Natural killer cell (primary cell): ENCODE measurements at regions not wholly inside any gene's neighbourhood (a gene's known extent, or its start where the extent isn't known, plus 50 kb on each side); places are given as distances from the start of the nearest gene placed in this dataset.
"Not testable (repeated sequence)": the region's sequence is repeated elsewhere in the genome, so short reads cannot be mapped to it uniquely, and the experiment has no call there.

Experiments used
- ATAC-seq, 3 donors: fragments of 150-1000 bp in 2 of 3; fragments of 200-7000 bp in 1 of 3; cut with Tn5 transposase; 1 replicate in 1 of 3; 2 replicates in 2 of 3; pipeline ENCODE4 v1.10.0; 2021; ENCODE audit warnings: mild to moderate bottlenecking in 2 of 3, moderate library complexity in 2 of 3
- DNase-seq, 2 donors: peaks; one replicate each; pipeline versions ENCODE4 v3.0.0 to v3.0.0-alpha.2; 2013 to 2021; ENCODE audit warnings: mixed read lengths in 1 of 2
- H3K27ac ChIP-seq: one replicate; pipeline ENCODE4 v1.5.1; 2013; ENCODE audit warnings: mild to moderate bottlenecking, low read length
- H3K27me3 ChIP-seq: one replicate; pipeline ENCODE4 v1.6.1; 2013; ENCODE audit warnings: low read length; ENCODE audit not compliant: control insufficient read depth, insufficient read depth
- H3K36me3 ChIP-seq: one replicate; pipeline ENCODE4 v1.6.1; 2013; ENCODE audit warnings: low read length; ENCODE audit not compliant: control insufficient read depth, insufficient read depth
- H3K4me1 ChIP-seq: one replicate; pipeline ENCODE4 v1.6.1; 2013; ENCODE audit warnings: low read length; ENCODE audit not compliant: control insufficient read depth, insufficient read depth
- H3K4me3 ChIP-seq: one replicate; pipeline ENCODE4 v1.5.1; 2013; ENCODE audit warnings: low read length
- H3K9me3 ChIP-seq: one replicate; pipeline ENCODE4 v1.6.1; 2013; ENCODE audit warnings: low read length; ENCODE audit not compliant: control insufficient read depth, insufficient read depth
- H3K27ac Mint-ChIP-seq, 2 donors: one replicate each; pipeline ENCODE4 v1.8.0; 2022; ENCODE audit warnings: mild to moderate bottlenecking in 2 of 2, mixed read lengths in 2 of 2, moderate library complexity in 1 of 2
- H3K27me3 Mint-ChIP-seq, 2 donors: one replicate each; pipeline ENCODE4 v1.8.0; 2022; ENCODE audit warnings: low read depth in 2 of 2, mixed read lengths in 2 of 2
- H3K36me3 Mint-ChIP-seq: one replicate; pipeline ENCODE4 v1.8.0; 2022; ENCODE audit warnings: mixed read lengths
- H3K4me1 Mint-ChIP-seq, 2 donors: one replicate each; pipeline ENCODE4 v1.8.0; 2022; ENCODE audit warnings: mixed read lengths in 2 of 2
- H3K4me3 Mint-ChIP-seq: one replicate; pipeline ENCODE4 v1.8.0; 2022; ENCODE audit warnings: mild to moderate bottlenecking, moderate library complexity, mixed read lengths
- H3K9me3 Mint-ChIP-seq, 2 donors: one replicate each; pipeline ENCODE4 v1.8.0; 2022; ENCODE audit warnings: mixed read lengths in 2 of 2
- WGBS: methylation state at CpG from one replicate; pipeline ENCODE4 v1.1.7; 2013; ENCODE audit warnings: missing lambda C conversion rate; ENCODE audit not compliant: insufficient coverage; 5-methylcytosine and 5-hydroxymethylcytosine counted together
- intact Hi-C: fragments of 100-400 bp; cut with micrococcal nuclease; formaldehyde crosslinking; loops from one replicate; pipeline ENCODE4 v1.14.2; 2022
- TF ChIP-seq, protein P1 (sequence below): fragments of 200-600 bp; IDR thresholded peaks from one replicate; pipeline ENCODE4 v1.8.0; 2022; ENCODE audit warnings: antibody characterized with exemption

DNA sequence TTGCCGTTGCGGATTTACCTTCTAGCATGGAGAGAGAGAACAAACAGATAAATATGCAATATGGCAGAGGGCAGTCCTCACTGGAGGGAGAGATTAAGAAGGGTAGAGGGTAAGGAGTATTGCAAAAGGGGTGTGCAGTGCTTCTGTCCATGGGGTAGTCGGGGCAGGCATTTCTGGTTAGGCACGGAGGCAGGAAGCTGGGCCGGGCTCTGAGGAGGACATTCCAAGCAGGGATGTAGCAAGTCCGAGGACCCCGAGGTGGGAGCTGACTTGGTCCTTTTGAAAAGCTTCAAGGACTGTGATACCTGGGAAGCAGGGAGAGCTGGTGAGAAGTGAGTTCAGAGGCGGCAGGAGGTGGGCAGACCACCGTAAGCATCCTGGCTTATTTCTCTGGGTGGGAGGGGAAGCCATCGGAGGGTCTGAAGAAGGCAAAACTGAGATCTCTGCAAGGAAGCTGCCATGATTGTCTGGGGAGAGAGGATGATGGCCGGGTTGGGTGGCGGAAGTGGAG, 214.9 kb downstream of the FGF9 start:
- Histone ChIP-seq H3K27ac (no peak overlapping the region), H3K9me3 (no peaks in the 10 kb centered on the region), H3K4me3 (no peak overlapping the region), H3K4me1 (no peaks in the 10 kb centered on the region), H3K36me3 (no peaks in the 10 kb centered on the region), H3K27me3 (no peaks in the 10 kb centered on the region)
- peaks cover 20 to 22% of the 10 kb centered on the region in 2 donors for H3K27me3 Mint-ChIP-seq
- no peaks in the 10 kb centered on the region for H3K9me3 Mint-ChIP-seq
- H3K4me1 Mint-ChIP-seq: no peaks in the 10 kb centered on the region
- H3K36me3 Mint-ChIP-seq: no peaks in the 10 kb centered on the region
- 94% methylated on average over 12 of the region's 12 CpGs for WGBS
- intact Hi-C loops: no loop called here
- TF ChIP-seq, protein P1, sequence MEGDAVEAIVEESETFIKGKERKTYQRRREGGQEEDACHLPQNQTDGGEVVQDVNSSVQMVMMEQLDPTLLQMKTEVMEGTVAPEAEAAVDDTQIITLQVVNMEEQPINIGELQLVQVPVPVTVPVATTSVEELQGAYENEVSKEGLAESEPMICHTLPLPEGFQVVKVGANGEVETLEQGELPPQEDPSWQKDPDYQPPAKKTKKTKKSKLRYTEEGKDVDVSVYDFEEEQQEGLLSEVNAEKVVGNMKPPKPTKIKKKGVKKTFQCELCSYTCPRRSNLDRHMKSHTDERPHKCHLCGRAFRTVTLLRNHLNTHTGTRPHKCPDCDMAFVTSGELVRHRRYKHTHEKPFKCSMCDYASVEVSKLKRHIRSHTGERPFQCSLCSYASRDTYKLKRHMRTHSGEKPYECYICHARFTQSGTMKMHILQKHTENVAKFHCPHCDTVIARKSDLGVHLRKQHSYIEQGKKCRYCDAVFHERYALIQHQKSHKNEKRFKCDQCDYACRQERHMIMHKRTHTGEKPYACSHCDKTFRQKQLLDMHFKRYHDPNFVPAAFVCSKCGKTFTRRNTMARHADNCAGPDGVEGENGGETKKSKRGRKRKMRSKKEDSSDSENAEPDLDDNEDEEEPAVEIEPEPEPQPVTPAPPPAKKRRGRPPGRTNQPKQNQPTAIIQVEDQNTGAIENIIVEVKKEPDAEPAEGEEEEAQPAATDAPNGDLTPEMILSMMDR: no peak
- DNase-seq: no peak
- H3K4me3 Mint-ChIP-seq: no peak overlapping the region
- no peak for ATAC-seq
- no peak overlapping the region for H3K27ac Mint-ChIP-seq

DNA sequence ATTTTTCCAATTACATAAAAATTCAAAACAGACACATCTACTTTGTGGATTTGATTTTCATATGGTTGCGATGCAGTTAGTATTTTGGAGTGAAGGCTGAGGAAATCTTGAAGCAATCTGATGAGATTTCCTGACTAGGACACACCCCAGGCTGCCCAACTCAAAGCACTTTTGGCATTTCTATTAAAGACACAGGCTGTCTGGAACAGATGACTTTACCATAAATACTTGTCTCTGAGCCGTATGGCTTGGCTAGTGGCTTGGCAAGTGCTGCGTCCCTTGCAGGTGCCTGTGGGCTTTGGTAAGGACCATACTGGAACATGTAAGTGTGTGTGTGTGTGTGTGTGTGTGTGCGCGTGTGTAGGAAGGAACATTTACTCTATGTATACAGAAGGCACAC, 218.8 kb downstream of the FGF9 start:
- Histone ChIP-seq H3K4me1 (no peaks in the 10 kb centered on the region), H3K27ac (no peak overlapping the region), H3K27me3 (no peaks in the 10 kb centered on the region), H3K4me3 (no peak overlapping the region), H3K36me3 (no peaks in the 10 kb centered on the region), H3K9me3 (no peaks in the 10 kb centered on the region)
- ATAC-seq (no peak), DNase-seq (no peak)
- intact Hi-C loops: no loop called here
- TF ChIP-seq, protein P1: no peak
- H3K4me1 Mint-ChIP-seq: no peaks in the 10 kb centered on the region
- WGBS: 92% methylated on average over 3 of the region's 5 CpGs
- H3K27ac Mint-ChIP-seq: no peak overlapping the region
- H3K27me3 Mint-ChIP-seq: peaks cover 13 to 16% of the 10 kb centered on the region in 2 donors
- no peak overlapping the region for H3K4me3 Mint-ChIP-seq
- no peaks in the 10 kb centered on the region for H3K9me3 Mint-ChIP-seq
- H3K36me3 Mint-ChIP-seq: no peaks in the 10 kb centered on the region

DNA sequence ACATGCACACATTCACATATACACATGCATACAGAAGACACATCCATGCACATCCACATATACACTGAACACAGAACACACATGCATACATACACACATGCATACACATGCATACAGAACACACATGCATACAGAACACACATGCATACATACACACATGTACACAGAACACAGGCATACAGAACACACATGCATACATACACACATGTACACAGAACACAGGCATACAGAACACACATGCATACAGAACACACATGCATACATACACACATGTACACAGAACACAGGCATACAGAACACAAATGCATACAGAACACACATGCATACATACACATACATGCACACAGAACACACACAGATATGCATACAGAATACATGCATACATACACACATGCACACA, 219.3 kb downstream of the FGF9 start:
- H3K9me3 Mint-ChIP-seq, H3K27ac ChIP-seq, ATAC-seq, H3K27me3 ChIP-seq, H3K36me3 ChIP-seq, DNase-seq, H3K4me3 ChIP-seq, H3K9me3 ChIP-seq, H3K4me3 Mint-ChIP-seq, H3K4me1 Mint-ChIP-seq, H3K36me3 Mint-ChIP-seq, intact Hi-C loops, H3K27ac Mint-ChIP-seq, H3K4me1 ChIP-seq: not testable (repeated sequence)
- peaks cover 16 to 17% of the 10 kb centered on the region in 2 donors for H3K27me3 Mint-ChIP-seq

DNA sequence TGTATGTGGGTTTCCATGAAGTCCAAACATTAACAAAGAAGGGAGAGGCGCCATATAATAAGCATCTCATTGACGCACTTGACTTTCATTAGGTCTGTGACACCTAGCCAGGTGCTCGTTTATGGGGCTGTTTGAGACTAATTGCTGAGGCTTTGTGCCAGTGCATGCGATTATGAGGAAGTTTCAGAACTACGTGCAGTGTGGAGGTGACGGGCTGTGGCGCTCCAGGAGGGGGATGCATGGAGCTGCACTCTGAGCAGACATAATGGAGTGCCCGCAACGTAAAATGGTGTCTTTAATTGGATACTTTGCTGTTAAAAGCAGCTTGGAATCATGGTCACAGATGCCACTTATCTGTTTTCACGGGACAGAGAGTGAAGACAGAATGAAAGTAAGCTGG, 223.2 kb downstream of the FGF9 start:
- peaks cover 5 to 13% of the 10 kb centered on the region in 2 donors for H3K27me3 Mint-ChIP-seq
- DNase-seq (no peak), ATAC-seq (no peak)
- H3K4me3 Mint-ChIP-seq: no peak overlapping the region
- Histone ChIP-seq H3K36me3 (no peaks in the 10 kb centered on the region), H3K27me3 (no peaks in the 10 kb centered on the region), H3K4me3 (no peak overlapping the region), H3K4me1 (no peaks in the 10 kb centered on the region), H3K27ac (no peak overlapping the region), H3K9me3 (no peaks in the 10 kb centered on the region)
- TF ChIP-seq, protein P1: no peak
- 71% methylated on average over 10 of the region's 10 CpGs for WGBS
- no peak overlapping the region for H3K27ac Mint-ChIP-seq
- H3K36me3 Mint-ChIP-seq: no peaks in the 10 kb centered on the region
- no peaks in the 10 kb centered on the region for H3K9me3 Mint-ChIP-seq
- H3K4me1 Mint-ChIP-seq: no peaks in the 10 kb centered on the region
- intact Hi-C loops: no loop called here
